HG03097 (cell line): ENCODE measurements at regions not wholly inside any gene's neighbourhood (a gene's known extent, or its start where the extent isn't known, plus 50 kb on each side); places are given as distances from the start of the nearest gene placed in this dataset.

ENCODE experiments used
- ATAC-seq: cut with Tn5 transposase; IDR thresholded peaks from one replicate; pipeline ENCODE4 v1.9.1; 2021; ENCODE audit not compliant: unreplicated experiment, low FRiP score

DNA sequence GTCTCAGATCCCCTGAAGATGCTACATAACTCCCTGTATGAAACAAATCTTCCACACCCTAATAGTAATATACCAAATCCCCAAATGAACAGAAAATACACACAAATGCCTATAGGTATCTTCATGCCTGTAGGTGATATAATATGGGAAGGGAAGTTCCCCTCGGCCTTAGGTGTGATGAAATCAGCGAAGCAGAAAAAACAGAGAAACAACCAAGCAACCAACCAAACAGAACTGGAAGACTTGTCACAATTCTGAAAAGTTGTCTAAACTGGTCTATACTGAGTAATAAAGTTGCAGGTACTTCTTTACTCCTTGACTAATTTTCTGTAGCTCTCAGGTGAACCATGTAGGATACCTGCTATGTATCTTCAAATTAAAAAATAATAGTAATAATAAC, 82.2 kb upstream of the SATB1 start:
- no peak for ATAC-seq

- ATAC-seq, result no peak
Measured at GRCh38 chr3:18505056-18505455, 79.9 kb upstream of the SATB1 start.

GRCh38 chr3:18501679-18502343, 76.7 kb upstream of the SATB1 start:
- no peak for ATAC-seq

DNA sequence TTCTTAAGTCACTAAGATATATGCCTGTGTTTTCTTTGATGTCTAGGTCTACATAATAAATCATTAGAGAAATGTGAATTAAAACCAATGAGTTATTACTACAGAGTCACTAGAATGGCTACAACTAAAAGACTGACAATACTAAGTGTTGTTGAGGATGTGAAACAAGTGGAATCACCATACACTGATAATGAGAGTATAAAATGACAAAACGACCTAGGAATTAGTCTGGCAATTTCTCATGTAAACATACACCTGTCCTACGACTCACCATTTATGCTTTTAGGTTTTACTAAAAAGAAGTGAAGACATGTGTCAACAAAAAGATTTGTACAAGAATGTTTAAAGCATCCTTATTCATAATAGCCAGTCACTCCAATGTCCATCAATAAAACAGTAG, 75.2 kb upstream of the SATB1 start:
- ATAC-seq, result no peak

GRCh38 chr3:18499301-18499700, 74.2 kb upstream of the SATB1 start:
- peak; percentile 86 for ATAC-seq

DNA sequence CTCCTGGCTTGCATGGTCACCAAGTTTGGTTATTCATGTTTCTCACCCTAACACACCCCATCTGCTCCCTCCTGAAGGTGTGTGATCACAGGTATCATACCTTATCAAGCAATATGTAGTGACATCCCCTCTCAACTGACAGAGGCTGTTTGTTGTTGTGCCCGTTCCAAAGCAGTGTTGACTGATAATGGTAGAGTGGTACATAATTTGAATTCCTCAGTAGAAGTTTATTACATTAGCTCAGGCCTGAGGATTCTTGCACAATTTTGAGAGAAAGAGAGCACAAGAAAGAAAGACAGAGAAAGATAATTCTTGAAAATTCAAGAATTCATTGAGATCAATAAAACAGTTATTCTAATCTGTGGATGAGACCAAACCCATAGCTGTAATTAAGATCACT, 69.1 kb upstream of the SATB1 start:
- no peak for ATAC-seq

DNA sequence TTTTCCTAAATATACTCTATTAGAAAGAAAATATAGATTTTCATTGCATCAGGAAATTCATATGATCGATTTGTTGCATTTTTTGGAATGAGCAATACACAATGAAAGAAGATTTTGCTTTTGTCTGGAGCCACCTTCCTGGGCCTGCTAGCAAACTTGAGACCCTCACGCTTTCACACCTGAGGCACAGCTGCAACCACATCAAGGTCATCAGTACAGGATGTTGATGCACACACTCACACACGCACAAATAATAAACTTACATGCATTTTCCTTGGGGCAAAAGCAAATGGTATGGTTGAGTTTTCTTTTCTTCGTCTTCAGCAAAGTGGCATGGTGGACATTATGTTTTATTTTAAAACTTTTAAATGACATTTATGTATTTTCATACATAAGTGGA, 64.8 kb upstream of the SATB1 start:
- ATAC-seq, result no peak

- no peak for ATAC-seq
Measured at GRCh38 chr3:18483226-18483625, 58.1 kb upstream of the SATB1 start.

GRCh38 chr3:18481946-18482548, 56.9 kb upstream of the SATB1 start:
- no peak for ATAC-seq

GRCh38 chr3:18477620-18478019, 52.5 kb upstream of the SATB1 start:
- no peak for ATAC-seq
